Ammon's horn (tissue), 1 donor: ENCODE measurements at regions not wholly inside any gene's neighbourhood (a gene's known extent, or its start where the extent isn't known, plus 50 kb on each side); places are given as distances from the start of the nearest gene placed in this dataset.
"Not testable (repeated sequence)": the region's sequence is repeated elsewhere in the genome, so short reads cannot be mapped to it uniquely, and the experiment has no call there.

ENCODE experiments used
- DNase-seq: peaks from one replicate; pipeline ENCODE4 v3.0.0-alpha.2; 2016; ENCODE audit warnings: low spot score

DNA sequence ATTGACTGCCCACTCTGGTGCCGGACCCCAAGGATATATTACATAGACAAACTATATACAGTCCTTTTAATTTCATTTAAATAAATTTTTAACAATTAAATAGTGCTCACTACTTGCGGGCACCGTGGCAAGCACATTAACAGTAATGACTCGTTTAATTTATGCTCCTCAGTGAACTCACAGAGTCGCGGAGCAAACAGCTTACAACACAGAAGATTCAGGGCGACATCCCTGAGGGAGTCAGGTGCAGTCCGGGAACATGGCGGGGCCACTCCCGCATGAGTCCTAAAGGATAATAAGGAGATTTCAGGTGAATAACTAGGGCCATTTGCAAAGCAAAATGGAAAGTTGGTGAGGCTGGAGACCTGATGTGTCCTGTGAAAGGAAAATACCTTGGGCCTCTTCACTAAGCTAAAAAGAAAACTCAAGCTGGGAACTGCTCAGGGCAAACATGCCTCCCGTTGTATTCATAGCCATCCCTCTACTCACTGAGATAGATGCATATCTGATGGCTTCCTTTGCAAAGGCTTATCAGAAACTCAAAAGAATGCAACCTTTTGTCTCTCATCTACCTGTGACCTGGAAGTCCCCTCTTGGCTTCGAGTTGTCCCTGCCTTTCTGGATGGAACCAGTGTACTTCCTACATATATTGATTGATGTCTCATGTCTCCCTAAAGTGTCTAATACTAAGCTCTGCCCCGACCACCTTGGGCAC lies 125.6 kb downstream of the KLF6 start:
- DNase-seq: no peak

DNA sequence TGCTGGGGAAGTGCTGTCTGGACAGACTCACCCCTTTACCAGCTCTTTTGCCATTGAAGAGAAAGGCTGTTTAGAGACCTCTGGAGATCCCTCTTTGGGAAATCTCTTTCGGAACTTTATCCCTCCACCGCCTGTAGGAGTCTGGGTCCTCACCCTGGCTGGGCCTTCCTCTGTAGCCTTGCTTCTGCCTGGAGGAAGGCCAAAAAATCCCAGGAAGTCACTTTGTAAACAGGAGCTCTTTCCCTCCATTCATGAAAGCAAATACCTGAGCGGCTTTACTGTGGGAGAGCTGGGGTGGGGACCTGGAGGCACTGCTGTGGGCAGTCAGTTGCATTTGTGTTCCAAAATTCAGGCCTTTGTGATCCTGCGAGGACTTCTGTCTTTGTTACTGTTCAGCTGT lies 126.2 kb downstream of the KLF6 start:
- no peak for DNase-seq

DNA sequence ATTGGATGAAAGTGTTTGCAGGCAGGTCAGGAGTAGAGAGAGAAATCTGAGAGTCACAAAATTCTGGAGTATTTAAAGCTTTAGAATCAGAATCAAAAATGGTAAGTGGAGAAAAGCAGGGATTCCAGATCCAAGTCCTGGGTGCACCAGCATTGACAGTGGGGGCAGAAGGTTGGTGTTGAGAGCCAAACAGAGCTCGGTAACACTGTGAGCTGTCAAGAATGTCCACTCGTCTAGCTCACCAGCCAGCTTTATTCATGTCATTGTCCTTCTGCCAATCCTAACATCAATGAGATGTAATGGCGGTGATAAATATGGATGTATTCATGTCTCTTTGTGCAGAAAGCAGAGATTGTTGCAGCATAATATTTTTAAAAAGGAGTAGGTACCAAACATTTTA lies 128.8 kb downstream of the KLF6 start:
- no peak for DNase-seq

DNA sequence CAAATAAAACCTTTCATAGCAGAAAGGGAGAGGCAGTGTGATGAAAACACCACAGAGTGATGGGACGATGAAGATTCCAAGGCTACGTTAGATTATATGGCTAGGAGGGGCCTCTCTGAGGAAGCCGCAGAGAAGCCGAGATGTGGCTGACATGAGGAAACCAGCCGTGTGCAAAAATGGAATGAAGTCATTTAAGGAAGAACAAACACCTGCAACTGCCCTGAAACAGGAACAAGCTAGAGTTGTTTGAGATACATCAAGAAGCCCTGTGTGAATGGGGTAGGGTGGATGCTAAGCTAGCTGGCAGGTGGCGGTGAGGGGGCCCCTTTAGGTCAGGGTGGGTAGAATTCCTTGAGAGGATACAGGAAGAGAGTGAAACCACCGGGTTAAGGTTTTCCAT lies 129.5 kb downstream of the KLF6 start:
- no peak for DNase-seq

DNA sequence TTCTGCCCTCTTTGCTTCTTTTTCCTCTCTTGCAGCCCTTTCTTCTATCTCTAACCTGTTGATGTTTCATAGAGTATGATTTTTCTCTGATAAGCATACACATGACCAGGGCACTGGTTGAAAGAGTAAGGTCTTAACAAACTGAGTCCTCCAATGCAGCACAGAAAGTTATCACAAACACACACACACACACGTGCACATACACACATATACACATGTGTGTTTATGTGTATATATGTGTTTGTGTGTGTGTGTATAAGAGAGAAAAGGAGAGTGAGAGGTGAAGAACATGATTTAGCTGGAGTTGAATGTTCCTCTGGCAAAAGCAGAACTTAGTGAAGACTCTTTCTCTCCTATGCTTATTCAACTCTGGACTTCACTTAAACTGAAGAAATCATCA lies 130.0 kb downstream of the KLF6 start:
- DNase-seq: no peak

DNA sequence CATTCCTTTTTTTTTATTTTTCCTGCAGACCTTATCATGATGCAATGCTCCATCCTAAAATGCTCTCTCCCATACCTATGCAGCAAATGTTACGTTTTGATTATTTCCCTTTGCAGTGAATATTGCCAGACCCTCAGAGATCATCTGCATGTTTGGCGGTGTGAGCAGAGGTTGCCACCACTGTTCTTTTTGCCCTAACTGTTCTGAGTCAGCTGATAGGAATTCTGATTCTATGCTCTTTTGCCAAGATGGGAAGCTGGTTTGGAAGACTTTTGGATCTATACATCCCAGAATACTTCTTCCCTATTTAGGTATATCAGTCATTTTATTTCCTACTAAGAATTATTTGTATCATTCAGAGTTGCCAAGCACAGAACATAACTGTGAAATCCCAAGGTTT lies 130.5 kb downstream of the KLF6 start:
- no peak for DNase-seq

DNA sequence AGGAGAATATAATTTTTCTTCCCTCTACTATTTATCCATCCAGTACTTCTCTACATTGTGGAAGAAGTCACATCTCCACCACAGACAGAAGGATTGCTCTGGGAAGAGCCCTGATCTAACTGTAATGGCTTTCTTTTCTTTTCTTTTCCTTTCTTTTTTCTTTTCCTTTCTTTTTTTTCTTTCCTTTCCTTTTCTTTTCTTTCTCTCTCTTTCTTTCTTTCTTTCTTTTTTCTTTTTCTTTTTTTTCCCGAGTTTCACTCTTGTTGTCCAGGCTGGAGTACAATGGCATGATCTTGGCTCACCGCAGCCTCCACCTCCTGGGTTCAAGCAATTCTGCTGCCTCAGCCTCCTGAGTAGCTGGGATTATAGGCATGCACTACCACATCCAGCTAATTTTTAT lies 131.7 kb downstream of the KLF6 start:
- DNase-seq: not testable (repeated sequence)

DNA sequence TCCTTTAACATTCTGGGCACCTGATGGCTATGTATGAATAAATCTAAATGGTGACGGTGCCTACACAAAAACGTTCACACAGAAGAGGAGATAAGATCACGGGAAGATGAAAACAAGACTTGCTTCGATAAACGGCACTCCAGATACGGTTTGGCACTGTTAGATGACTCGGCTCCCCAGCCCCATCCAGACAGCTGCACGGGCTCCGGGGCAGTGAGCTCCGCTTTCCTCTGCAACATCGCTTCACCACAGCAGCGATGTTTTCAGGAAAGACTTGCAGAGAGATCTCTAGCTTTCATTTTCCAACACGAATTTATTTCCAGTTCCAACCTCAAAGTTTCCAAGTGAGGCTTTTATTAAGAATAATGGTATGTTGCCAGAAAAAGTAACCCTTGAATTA lies 132.1 kb downstream of the KLF6 start:
- no peak for DNase-seq

DNA sequence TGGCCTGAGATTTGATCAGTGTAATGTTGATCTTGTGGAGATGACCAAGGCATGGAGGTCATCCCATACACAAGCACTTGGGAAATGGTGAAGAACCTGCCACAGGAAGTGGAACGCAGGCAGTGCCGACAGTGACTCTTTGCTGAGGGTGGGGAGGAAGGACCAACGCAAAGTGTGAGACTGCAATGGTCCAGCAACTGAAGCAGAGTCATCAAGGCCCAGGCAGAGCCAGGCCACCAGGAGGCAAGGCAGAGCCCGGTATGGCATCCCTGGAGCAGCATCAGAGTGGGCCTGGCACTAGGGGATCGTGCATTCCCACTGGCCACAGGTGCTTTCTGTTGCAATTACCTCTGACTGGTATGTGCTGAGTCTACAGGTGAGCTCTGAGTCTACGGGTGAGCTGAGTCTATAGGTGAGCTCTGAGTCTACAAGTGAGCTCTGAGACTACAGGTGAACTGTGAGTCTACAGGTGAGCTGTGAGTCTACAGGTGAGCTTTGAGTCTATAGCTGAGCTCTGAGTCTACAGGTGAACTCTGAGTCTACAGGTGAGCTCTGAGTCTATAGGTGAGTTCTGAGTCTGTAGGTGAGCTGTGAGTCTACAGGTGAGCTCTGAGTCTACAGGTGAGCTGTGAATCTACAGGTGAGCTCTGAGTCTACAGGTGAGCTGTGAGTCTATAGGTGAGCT lies 132.9 kb downstream of the KLF6 start:
- DNase-seq: no peak

DNA sequence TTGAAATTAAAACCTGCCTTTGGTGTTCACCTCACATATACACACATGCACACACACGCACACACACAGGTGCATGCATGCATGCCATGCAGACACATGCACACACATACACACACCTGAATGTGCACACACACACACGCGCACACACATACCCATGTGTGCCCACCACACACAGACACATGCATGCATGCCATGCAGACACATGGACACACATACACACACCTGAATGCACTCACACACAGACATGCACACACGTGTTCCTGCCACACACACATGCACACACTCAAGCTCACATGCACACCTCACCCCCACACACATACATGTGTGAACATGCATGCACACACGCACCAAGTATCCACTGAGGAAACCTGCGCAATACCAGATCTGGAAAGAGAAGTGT lies 136.4 kb downstream of the KLF6 start:
- no peak for DNase-seq

DNA sequence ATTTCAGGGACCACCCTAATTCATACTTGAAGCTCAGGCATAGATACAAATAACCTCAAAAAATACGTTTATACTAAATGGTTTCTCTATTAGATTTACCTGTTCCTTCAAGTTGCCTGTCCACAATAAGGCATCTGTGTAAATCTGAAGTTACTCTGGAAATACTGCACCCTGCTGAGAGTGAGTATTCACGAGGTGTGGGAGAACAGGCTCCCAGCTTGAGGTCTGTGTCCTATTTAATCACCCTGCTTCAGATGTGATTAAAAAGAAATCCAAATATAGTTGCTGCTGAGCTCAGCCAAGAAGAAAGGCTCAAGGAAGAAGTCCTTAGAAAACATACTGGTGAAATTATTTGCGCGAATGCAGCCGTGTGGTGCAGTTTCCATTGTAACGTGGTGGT lies 136.8 kb downstream of the KLF6 start:
- no peak for DNase-seq

DNA sequence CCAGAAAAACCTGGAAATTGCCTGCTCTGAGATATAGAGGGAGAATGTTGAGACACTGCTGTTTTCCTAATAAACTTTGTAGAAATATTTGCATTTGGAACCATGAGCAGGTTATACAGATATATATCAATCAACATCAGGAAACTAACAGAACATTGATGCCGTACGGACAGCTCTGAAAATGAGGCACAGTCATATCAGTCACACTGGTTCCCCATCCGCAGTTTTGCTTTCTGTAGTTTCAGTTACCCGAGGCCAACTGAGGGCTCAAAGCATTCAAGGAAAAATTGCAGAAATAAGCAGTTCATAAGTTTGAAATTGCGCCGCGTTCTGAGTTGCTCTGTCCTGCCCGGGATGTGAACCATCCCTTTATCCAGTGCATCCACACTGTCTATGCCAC lies 137.9 kb downstream of the KLF6 start:
- DNase-seq: no peak

DNA sequence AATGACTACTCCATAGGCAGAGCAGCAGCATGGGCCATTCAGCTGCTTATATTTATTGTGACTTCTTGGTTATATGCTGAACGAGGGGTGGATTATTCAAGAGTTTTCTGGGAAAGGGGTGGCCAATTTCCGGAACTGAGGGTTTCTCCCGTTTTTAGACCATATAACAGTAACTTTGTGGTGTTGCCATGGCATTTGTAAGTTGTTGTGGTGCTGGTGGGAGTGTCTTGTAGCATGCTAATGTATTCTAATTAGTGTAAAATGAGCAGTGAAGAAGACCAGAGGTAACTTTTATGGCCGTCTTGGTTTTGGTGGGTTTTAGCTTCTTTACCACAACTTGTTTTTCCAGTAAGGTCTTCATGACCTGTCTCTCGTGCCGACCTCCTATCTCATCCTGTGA lies 139.6 kb downstream of the KLF6 start:
- DNase-seq: no peak

DNA sequence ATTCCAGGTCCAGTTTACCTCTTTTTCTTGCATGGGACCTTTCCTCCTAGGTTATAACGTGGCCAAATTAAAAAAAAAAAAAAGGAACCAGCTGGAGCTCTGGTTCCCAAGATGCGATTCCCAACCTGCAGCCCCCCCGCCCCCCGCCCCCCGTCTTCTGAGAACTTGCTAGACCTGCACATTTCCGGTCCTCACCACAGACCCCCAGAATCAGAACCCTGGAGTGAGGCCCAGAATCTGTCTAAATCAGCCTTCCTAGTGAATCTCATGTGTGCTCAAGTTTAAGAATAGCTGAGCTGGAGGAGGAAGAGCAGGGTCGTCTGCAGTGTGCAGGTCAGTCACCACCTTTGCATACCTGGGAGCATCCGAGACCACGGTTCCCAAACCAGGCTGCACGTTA lies 144.2 kb downstream of the KLF6 start:
- no peak for DNase-seq

DNA sequence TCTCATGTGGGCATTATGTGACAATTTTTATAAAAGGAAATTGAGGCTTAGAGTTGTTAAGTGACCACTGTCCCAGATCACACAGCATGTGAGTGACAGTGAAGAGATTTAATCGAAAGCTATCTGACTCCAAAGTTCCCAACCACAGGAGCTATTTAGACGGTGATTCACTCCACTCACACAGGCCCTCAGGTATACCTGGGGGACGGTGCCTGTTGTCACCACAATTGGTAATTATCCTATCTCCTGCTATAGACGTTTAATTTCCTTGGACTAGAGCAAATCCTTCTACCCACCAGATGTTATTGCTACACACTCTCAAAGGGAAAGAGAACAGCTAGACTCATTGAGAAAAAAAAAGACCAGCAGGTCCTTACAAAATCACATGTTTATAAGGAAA lies 145.5 kb downstream of the KLF6 start:
- no peak for DNase-seq

DNA sequence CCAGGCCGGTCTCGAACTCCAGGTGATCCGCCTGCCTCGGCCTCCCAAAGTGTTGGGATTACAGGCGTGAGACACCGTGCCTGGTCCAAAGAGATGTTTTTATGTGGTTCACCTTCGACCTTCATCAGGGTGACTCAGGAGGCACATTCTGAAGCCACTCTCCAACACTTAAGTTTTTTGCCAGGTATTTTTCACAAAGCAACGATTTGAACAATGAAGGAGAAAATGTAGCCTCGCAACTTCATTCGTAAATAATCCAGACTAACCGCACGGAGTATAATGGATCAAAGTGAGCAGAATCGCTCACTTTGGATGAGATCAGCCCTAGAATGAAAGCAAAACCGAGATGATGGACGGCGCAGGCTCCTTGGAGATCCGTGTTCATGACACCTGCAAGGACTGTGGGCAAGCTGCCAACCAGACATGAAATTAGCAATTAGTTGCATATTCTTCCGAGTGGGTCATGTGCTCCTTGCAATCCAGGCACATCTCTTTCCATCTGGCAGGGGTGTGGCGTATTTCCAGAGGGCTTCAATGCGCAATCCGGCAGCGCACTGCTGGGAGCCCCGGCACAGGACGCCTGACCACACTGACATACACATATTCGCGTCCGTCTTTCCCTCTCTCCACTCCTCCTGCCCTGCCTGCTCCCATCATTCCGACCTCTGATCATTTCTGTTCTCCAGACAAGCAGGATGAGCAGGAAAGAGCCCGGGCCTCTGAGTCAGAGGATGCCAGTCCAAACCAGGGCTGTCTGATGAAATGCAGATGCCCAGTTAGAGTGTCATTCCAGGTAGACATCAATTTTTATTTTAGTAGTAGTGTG lies 148.4 kb downstream of the KLF6 start:
- DNase-seq: no peak

DNA sequence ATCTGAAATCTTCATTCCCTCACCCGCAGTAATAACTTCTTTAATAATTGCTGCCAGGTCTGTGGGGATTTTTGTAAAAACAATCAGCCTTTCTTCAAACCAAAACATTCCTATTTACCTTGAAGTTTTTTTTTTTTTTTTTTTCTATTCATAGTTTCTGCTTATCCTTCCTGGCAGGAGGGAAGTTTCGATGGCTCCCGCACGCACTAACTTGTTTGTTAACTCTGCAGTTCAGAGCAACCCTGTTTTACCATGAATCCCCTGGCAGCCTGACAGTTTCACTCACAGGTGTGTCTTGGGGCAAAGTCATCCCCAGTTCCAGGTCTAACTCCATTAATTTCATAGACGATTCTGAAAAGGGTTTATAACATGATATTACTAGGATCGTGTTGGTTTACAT lies 149.3 kb downstream of the KLF6 start:
- no peak for DNase-seq

DNA sequence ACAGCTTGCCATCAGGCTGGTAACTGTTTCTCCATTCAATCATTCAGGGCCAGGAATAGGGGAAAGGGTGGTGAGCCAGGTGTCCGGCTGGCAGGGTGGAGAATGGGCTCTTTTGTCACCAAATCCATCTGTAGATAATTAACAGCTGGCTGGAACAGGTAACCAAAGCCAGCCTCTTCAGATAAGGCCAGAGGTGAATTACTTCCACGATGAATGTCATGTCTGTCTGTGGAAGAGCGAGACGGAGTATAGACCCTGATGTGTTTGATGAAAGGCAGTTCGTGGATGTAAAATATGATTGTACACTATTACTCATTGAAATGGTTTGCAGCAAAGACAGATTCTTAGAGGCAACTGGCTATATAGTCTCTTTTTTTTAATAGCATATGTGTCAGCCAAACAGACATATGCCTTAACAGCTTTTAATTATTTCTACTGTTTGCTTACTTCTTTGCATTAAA lies 149.8 kb downstream of the KLF6 start:
- DNase-seq: no peak

DNA sequence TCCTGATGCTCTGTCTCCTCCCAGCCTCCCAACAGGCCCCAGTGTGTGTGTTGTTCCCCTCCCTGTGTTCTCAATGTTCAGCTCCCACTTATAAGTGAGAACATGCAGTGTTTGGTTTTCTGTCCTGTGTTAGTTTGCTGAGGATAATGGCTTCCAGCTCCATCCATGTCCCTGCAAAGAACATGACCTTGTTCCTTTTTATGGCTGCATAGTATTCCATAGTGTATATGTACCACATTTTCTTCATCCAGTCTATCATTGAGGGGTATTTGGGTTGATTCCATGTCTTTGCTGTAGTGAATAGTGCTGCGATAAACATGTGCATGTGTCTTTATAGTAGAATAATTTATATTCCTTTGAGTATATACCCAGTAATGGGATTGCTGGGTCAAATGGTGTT lies 150.4 kb downstream of the KLF6 start:
- not testable (repeated sequence) for DNase-seq

DNA sequence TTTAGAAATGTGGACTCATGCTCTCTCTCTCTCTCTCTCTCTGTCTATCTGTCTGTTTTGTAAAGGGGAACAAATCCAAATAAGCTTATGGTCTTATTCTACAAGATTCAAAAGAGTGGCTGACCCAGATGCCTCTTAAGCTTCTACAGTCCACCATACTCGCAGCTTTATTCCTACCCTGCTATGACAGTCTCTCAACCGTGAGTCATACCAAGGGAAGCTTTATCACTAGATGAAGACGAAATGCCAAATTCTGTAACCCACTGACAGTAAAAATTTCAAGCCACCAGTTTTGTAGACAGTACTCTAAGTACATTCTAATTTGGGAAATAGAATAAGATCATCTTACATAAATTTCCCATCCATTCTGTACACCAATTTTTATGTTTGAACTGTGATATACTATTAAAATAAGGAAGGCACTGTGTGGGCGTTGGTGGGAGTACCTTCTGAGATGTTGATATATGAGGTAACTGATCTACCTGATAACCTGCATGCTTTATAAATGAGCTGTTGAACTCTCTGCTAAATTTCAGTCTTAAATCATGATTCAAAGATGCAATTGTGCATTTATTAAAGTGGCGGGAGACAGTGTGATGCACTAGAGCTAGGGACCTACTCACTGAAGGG lies 153.2 kb downstream of the KLF6 start:
- no peak for DNase-seq

DNA sequence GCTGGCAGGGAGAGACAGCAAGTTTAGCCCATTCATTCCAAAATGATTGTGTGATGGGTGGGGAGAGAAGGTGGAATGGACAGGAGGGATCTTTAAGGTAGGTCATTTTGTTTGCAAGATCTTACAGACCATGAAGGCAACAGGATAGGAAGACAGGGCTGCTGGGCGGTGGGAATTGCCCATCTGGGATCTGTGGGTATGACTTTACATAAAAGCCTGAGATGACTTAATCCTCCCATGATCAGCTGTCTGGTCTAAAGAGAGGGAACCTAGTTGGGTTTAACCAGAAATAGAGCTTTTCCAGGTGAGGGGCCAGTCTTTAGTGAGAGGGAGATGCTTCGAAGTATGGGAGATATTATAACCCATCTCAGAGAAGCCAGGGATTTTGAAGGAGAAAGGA lies 153.7 kb downstream of the KLF6 start:
- DNase-seq: no peak

DNA sequence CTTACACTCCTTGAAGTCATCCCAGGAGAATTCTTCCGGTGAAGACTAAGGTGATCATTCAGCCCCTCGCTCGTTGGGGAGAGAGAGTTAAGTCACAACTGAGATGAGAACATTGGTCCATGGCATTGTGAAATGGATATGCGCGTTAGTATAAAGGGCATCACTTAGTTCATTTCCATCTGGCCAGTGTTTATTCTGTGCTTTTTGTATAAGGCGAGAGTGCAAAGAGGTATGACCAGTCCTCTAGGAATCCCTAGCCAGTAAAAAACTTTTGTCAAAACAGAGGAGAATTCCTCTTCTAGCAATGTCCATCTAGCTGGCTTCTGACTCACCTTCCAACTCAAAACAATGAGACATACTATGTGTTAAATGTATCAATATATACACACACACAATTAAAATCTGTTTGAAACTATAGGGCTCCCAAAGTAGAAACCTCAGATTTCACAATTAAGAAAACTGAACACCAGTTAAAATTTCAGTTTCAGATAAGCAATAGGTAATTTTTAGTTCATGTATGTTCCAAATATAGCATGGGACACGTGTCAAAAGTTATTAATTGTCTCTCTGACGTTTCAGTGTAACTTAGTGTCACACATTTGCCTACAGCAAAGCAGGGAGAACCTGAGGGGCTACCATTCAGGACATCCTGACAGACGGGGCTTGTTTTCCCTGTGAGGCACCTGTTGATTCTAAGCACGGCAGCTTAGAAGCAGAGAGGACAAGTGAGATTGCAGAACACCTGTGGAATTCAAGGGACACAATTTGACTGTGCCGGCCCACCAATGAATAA lies 158.9 kb downstream of the KLF6 start:
- no peak for DNase-seq
